ENCODE measurements at regions not wholly inside any gene's neighbourhood (a gene's known extent, or its start where the extent isn't known, plus 50 kb on each side); places are given as distances from the start of the nearest gene placed in this dataset.

GRCh38 chr12:19639781-19640415, 200.6 kb downstream of the AEBP2 start:
- 85% methylated on average over 5 of the region's 5 CpGs for WGBS

DNA sequence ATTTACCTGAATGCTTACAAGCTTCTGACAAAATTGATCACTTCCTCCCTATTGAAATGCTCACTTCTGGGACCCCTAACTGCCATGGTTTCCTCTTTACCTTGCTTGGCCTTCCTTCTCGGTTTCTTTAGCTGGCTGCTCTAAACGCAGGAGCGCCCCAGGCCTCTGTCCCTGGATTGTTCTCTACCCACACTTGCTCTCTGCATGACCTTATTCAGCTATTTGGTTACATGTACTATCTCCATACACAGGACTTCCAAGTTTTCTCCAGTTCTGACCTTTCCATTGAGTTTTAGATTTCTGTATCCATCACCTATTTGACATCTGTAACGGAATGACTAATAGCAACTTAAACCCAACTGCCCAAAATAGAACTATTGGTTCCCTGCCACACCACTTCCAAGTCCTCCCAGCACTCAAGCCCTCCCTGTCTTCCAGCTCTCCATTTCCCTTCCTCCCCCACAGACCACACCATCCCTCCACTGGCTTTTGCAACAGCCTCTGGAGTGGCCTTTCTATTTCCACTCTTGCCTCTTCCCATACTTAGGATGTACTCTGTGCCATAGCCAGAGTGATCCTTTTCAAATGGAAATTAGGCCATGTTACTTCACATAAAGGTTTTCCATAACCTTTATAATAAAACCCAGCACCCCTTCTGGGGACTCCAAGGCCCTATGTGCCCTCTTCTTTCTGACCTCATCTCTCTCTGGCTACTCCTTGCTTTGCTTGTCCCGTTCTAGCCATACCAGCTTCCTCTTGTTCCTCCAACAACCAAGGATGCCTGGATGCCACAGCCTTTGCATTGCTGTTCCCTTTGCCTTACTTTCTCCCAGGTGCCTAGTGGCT, 202.2 kb downstream of the AEBP2 start:
- Histone ChIP-seq H3K9me3 (ENCODE audit: control insufficient read depth in 4 of 4, low read length in 3 of 4) (no peaks in the 10 kb centered on the region), H3K4me1 (ENCODE audit: control insufficient read depth in 4 of 4, insufficient read depth in 4 of 4, low read length in 3 of 4) (no peaks in the 10 kb centered on the region), H3K9ac (ENCODE audit: low read depth in 1 of 2, low read length in 2 of 2) (no peak overlapping the region), H3K36me3 (ENCODE audit: control insufficient read depth in 4 of 4, insufficient read depth in 3 of 4, low read depth in 1 of 4, low read length in 3 of 4) (no peaks in the 10 kb centered on the region), H3K4me3 (ENCODE audit: low read depth in 1 of 3, low read length in 3 of 3) (no peak overlapping the region), H3K27me3 (ENCODE audit: control insufficient read depth in 4 of 4, insufficient read depth in 4 of 4, low read length in 3 of 4) (no peaks in the 10 kb centered on the region), H3K27ac (ENCODE audit: low read depth in 1 of 2, low read length in 2 of 2) (no peak overlapping the region)
- WGBS = 87% methylated on average over 5 of the region's 5 CpGs
- TF ChIP-seq CTCF (IDR thresholded peaks at IDR 0.05; ENCODE audit: low read depth, low read length, missing input control) (no peak), TAF1 (conservative IDR thresholded peaks at IDR 0.05) (no peak), SP1 (IDR thresholded peaks at IDR 0.05) (no peak), YY1 (IDR thresholded peaks at IDR 0.05) (no peak), FOXA1 (IDR thresholded peaks at IDR 0.05) (no peak), MAX (IDR thresholded peaks at IDR 0.05) (no peak), GABPA (IDR thresholded peaks at IDR 0.05 in 1 of 2, conservative IDR thresholded peaks at IDR 0.05 in 1 of 2) (no peak), FOXA2 (IDR thresholded peaks at IDR 0.05) (no peak)
- TF ChIP-seq, protein P1, sequence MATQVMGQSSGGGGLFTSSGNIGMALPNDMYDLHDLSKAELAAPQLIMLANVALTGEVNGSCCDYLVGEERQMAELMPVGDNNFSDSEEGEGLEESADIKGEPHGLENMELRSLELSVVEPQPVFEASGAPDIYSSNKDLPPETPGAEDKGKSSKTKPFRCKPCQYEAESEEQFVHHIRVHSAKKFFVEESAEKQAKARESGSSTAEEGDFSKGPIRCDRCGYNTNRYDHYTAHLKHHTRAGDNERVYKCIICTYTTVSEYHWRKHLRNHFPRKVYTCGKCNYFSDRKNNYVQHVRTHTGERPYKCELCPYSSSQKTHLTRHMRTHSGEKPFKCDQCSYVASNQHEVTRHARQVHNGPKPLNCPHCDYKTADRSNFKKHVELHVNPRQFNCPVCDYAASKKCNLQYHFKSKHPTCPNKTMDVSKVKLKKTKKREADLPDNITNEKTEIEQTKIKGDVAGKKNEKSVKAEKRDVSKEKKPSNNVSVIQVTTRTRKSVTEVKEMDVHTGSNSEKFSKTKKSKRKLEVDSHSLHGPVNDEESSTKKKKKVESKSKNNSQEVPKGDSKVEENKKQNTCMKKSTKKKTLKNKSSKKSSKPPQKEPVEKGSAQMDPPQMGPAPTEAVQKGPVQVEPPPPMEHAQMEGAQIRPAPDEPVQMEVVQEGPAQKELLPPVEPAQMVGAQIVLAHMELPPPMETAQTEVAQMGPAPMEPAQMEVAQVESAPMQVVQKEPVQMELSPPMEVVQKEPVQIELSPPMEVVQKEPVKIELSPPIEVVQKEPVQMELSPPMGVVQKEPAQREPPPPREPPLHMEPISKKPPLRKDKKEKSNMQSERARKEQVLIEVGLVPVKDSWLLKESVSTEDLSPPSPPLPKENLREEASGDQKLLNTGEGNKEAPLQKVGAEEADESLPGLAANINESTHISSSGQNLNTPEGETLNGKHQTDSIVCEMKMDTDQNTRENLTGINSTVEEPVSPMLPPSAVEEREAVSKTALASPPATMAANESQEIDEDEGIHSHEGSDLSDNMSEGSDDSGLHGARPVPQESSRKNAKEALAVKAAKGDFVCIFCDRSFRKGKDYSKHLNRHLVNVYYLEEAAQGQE (IDR thresholded peaks at IDR 0.05) = no peak
- DNase-seq (ENCODE audit: low spot score) = no peak

More at GRCh38 chr12:19639781-19640415, 200.6 kb downstream of the AEBP2 start:
- Histone ChIP-seq H3K4me1 (ENCODE audit: control insufficient read depth in 4 of 4, insufficient read depth in 4 of 4, low read length in 3 of 4) (no peaks in the 10 kb centered on the region), H3K9ac (ENCODE audit: low read depth in 1 of 2, low read length in 2 of 2) (no peak overlapping the region), H3K9me3 (ENCODE audit: control insufficient read depth in 4 of 4, low read length in 3 of 4) (no peaks in the 10 kb centered on the region), H3K4me3 (ENCODE audit: low read depth in 1 of 3, low read length in 3 of 3) (no peak overlapping the region), H3K36me3 (ENCODE audit: control insufficient read depth in 4 of 4, insufficient read depth in 3 of 4, low read depth in 1 of 4, low read length in 3 of 4) (no peaks in the 10 kb centered on the region), H3K27me3 (ENCODE audit: control insufficient read depth in 4 of 4, insufficient read depth in 4 of 4, low read length in 3 of 4) (no peaks in the 10 kb centered on the region), H3K27ac (ENCODE audit: low read depth in 1 of 2, low read length in 2 of 2) (no peak overlapping the region)
- DNase-seq (ENCODE audit: low spot score) = no peak
- no peak for TF ChIP-seq TAF1 (conservative IDR thresholded peaks at IDR 0.05)

DNA sequence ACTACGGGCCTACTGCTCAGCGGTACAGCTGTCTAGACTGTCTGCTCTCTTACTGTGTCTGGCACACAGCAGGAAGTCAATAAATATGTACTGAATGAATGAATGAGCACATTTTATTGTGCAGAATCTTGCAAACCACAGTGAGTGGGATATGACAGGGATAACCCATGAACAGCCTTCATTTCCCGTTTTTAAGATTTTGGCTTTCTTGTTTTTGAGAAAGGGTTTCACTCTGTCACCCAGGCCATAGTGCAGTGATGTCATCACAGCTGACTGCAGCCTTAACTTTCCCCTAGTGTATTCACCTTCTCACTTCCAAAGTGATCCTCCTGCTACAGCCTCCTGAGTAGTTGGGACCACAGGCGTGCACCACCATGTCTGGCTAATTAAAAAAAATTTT, 203.1 kb downstream of the AEBP2 start:
- Histone ChIP-seq H3K9ac (ENCODE audit: low read depth in 1 of 2, low read length in 2 of 2) (no peak overlapping the region), H3K4me3 (ENCODE audit: low read depth in 1 of 3, low read length in 3 of 3) (no peak overlapping the region), H3K27me3 (ENCODE audit: control insufficient read depth in 4 of 4, insufficient read depth in 4 of 4, low read length in 3 of 4) (no peaks in the 10 kb centered on the region), H3K9me3 (ENCODE audit: control insufficient read depth in 4 of 4, low read length in 3 of 4) (no peaks in the 10 kb centered on the region), H3K4me1 (ENCODE audit: control insufficient read depth in 4 of 4, insufficient read depth in 4 of 4, low read length in 3 of 4) (no peaks in the 10 kb centered on the region), H3K27ac (ENCODE audit: low read depth in 1 of 2, low read length in 2 of 2) (no peak overlapping the region), H3K36me3 (ENCODE audit: control insufficient read depth in 4 of 4, insufficient read depth in 3 of 4, low read depth in 1 of 4, low read length in 3 of 4) (no peaks in the 10 kb centered on the region)
- DNase-seq (ENCODE audit: low spot score) = no peak
- TF ChIP-seq FOXA2 (IDR thresholded peaks at IDR 0.05) = no peak
- TF ChIP-seq, protein P1 (IDR thresholded peaks at IDR 0.05) = no peak
- TF ChIP-seq FOXA1 (IDR thresholded peaks at IDR 0.05) = no peak
- TF ChIP-seq TAF1 (conservative IDR thresholded peaks at IDR 0.05) = no peak
- no peak for TF ChIP-seq ZBTB33 (IDR thresholded peaks at IDR 0.05)
- no peak for TF ChIP-seq SP1 (IDR thresholded peaks at IDR 0.05)
- no peak for TF ChIP-seq RXRA (IDR thresholded peaks at IDR 0.05)
- TF ChIP-seq EGR1 (IDR thresholded peaks at IDR 0.05; ENCODE audit: low read depth in 2 of 2) = no peak
- no peak for TF ChIP-seq HNF4G (IDR thresholded peaks at IDR 0.05)
- no peak for TF ChIP-seq GABPA (IDR thresholded peaks at IDR 0.05 in 1 of 2, conservative IDR thresholded peaks at IDR 0.05 in 1 of 2)
- TF ChIP-seq NR2F2 (IDR thresholded peaks at IDR 0.05) = no peak
- 96% methylated on average over 4 of the region's 4 CpGs for WGBS
